Ureter (tissue), 1 donor: ENCODE measurements at regions not wholly inside any gene's neighbourhood (a gene's known extent, or its start where the extent isn't known, plus 50 kb on each side); places are given as distances from the start of the nearest gene placed in this dataset.
"Not testable (repeated sequence)": the region's sequence is repeated elsewhere in the genome, so short reads cannot be mapped to it uniquely, and the experiment has no call there.

Source experiments
- DNase-seq: peaks from one replicate; pipeline ENCODE4 v3.0.0-alpha.2; 2020; ENCODE audit warnings: low spot score
- donor health status: DM: yes; HTN: yes; CAD: no.

DNA sequence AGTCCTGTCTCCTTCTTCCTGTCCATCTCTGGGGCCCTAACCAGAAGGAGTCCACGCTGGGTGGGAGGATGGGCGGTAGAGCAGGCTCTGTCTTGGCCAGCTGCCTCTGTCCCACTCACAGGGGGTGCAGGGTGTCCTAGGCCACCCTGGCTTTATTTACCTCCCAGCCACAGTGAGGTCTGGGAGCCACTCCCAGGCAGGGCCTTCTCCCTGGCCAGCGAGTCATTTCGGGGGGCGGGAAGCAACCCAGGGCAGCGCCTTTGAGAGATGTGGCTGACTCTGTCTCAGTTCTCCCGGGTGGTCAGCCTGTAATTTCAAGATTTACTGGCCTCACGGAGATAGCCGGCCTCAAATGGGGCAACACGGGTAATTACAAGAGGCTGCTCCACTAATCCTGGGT, 67.4 kb upstream of the PTCH1 start:
- DNase-seq = no peak

DNA sequence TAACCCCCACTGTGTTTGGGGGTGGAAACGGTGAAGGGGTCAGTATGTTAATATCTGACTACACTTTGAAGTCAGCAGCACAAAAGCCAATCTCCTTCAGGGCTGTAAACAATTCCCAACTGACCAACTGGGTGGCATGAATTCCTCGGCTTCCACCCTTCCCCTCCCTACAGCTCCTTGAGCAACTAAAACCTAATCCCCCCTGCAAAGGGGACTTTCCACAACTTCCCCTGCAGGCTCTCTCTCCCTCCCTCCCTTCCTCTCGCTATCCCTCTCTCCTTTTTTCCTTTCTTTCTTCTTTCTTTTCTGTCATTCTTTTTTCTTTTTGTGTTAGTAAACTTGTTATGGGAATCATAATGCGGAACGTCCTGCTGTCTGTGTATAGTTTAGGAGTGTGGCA, 65.1 kb upstream of the PTCH1 start:
- DNase-seq = no peak

DNA sequence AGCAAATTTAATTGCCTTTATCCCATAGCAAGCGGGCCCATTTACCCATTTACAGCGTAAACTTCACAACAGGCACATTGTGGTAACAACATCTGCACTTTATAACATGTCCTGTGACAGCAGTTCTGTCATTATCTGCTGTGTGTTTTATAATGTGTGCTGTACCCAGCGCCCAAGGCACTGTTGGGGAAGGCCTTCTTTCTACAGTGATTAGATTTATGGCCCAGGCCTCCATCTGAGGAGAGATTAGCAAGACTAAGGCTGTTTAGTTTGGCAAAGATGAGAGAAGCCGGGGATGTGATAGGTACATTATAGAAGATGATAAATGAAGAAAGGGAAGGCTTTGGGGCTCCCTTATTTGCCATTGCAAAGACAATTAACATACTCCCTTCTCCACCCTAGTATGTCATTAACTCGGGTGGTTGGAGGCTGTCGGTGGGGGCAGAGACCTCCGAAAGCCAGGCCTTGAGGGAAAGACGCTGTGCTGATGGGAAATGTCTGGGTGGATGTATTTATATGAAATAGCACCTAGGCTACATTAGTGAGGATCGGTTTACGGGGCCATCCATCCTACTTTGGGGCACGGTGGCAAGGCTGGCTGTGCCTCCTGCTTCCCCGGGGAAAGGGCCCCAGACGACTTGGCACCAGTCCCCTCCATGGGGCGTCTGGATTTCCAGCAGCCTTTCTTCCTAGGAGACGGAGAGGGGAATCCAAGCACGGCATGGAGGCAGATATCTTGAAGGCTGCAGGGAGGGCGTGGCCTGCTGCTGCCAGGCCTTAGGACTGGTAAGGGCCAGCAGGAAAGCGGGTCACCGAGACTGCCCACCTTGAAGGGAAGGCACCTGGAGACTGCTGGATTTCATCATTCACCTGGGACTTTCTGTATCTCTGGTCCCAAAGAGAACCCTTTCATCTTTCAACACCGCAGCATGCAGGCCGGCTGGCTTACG, 64.3 kb upstream of the PTCH1 start:
- DNase-seq = no peak

DNA sequence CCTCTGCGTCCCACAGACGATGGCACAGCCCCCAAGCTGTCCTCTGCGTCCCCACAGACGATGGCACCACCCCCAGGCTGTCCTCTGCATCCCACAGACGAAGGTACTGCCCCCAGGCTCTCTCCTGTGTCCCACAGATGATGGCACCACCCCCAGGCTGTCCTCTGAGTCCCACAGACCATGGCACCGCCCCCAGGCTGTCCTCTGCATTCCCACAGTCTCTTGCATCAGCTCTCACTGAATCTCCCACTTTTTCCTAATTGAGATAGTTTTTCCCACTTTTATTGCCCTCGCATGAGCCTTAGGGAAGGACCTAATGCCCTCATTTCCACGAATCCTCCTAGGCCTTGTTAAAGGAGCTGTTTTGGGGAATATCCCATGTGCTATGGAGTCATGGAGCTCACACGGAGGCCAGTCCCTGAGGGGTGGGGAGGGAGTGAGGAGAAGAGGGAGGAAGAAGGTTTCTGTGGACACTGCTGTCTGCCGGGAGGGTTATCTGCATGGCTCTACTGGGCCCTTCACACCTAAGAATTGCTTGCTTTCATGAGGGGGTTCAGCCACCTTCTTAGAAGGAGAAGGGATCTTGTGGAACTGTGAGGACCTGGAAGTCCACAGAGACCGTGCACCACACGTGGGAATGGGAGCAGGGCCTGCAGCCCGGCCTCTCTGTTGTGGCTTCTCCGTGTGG, 58.2 kb upstream of the PTCH1 start:
- DNase-seq = no peak

DNA sequence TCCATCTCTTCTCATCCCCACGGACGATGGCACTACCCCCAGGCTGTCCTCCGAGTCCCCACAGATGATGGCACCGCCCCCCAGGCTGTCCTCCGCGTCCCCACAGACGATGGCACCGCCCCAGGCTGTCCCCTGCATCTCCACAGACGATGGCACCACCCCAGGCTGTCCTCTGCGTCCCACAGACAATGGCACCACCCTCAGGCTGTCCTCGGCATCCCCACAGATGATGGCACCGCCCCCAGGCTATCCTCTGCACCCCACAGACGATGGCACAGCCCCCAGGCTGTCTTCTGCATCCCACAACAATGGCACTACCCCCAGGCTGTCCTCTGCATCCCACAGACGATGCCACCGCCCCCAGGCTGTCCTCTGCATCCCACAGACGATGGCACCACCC, 57.4 kb upstream of the PTCH1 start:
- no peak for DNase-seq

DNA sequence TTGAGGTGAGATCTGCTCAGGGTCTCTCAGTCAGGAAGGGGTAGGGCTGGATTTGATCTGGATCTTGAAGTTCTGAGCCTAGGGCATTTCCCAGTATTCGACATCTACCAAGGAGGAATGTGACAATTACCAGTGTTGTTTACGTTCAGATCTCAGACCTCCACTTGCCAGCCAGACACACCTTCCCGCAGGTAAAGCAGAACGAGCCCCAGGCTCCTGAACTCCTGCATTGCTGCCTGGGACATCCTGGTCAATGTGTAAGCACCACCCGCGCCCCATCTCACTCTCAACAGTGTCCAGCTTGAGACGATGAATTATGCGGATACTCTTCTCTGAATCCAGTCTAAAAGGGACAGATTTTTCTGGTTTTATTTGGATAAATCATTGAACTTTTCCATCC, 56.7 kb upstream of the PTCH1 start:
- no peak for DNase-seq

DNA sequence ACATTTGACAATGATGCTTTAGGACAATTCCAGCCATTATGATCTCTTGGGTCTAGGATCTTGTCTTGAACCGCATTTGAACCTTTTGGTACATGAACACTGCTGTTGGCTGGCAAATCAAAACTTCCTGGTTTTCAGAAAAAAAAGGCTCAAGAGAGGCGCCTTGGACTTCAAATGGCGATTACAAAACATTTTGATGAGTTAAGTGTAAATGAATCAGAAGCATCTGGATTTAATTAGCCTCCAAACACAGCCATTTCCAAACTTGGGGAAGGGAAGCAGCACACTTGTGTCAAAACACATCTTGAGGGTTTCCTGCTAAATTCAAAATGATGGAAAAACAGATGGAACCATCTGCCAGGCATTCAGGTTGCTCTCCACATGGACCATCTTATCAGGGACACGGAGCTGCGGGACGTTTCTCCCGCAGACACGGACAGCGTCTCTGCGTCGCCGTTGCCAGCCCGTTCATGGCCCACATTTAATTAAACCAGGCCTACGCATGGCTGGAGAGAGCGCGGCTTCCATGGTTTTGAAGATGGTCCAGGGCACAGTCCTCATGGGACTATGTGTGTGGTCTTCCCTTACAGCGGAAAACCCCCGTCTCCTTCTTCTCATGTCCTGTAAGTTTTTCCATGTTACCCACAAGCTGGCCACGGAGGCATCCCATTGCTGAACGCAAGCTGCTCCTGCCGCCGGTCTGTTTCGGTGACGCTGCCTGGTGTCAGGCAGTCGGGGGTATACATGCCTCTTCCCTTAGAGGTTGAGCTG, 55.8 kb upstream of the PTCH1 start:
- DNase-seq = no peak

DNA sequence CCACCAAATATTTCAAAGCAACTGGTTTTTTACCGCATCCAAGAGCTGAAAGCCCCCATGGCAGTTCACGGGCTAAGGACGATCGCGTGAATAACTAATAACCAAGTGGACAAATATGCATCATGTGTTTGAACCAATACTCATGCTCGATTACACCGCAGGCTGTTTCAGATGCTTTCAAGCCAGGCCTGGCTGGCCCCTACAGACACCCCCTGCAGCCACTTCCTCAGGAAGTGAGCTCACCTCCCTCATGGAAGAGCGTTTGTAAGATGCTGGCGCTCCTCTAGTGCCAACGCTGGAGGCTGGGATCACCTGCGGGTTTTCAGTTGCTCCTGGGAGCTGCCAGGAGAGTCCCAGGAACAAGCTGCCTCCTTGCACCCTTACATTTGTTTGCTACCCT, 53.9 kb upstream of the PTCH1 start:
- no peak for DNase-seq

DNA sequence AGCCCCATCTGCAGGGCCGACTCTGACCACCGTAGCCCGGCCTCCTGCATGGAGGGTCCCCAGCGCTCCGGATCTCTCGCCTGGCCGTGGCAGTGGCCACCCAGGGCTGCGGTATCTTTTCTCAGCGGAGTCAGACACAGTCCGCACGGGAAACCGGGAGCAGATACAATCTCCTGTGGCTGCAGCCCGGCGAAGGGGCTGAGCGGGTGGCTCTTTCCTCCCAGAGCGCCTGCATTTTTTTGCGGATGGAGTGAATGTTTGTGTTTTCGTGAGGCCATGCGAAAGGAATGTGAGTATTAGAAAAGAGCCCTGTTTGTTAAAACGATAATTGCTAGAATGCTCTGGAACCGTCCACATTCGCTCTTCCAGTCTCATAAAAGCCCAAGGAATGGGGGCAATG, 53.4 kb upstream of the PTCH1 start:
- no peak for DNase-seq

DNA sequence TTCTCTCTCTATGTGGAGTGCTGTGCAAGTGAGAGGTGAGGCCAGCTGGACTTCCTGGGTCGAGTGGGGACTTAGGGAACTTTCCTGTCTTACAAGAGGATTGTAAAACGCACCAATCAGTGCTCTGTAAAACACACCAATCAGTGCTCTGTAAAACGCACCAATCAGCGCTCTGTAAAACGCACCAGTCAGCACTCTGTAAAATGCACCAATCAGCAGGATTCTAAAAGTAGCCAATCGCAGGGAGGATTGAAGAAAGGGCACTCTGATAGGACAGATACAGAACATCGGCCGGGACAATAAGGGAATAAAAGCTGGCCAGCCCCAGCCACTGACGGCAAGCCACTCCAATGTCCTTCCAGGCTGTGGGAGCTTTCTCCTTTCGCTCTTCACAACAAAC, 52.0 kb upstream of the PTCH1 start:
- not testable (repeated sequence) for DNase-seq
